Neural progenitor cell (in vitro differentiated cells): ENCODE measurements at regions not wholly inside any gene's neighbourhood (a gene's known extent, or its start where the extent isn't known, plus 50 kb on each side); places are given as distances from the start of the nearest gene placed in this dataset.

Source experiments
- DNase-seq: peaks from one replicate; pipeline ENCODE4 v3.0.0-alpha.2; 2016; ENCODE audit warnings: low spot score
- H2AFZ ChIP-seq: fragments of 200-600 bp; sonication (generic); replicated peaks from 2 replicates; pipeline ENCODE4 v1.6.1; 2016; ENCODE audit warnings: antibody characterized with exemption
- H3F3A ChIP-seq: fragments of 200-600 bp; sonication (generic); 2 replicates; pipeline ENCODE4 v1.6.1; 2016; ENCODE audit warnings: antibody characterized with exemption, low read depth
- H3K27ac ChIP-seq: fragments of 200-600 bp; sonication (generic); 2 replicates; pipeline ENCODE4 v1.5.1; 2016; ENCODE audit warnings: mild to moderate bottlenecking
- H3K27me3 ChIP-seq: fragments of 200-600 bp; sonication (generic); 2 replicates; pipeline ENCODE4 v1.6.1; 2016; ENCODE audit warnings: mild to moderate bottlenecking, moderate library complexity
- H3K36me3 ChIP-seq: fragments of 200-600 bp; sonication (generic); 2 replicates; pipeline ENCODE4 v1.5.1; 2016
- H3K4me1 ChIP-seq: fragments of 200-600 bp; sonication (generic); 2 replicates; pipeline ENCODE4 v1.6.1; 2016; ENCODE audit warnings: mixed run types
- H3K4me2 ChIP-seq: fragments of 200-600 bp; sonication (generic); 2 replicates; pipeline ENCODE4 v1.6.1; 2016
- H3K4me3 ChIP-seq: fragments of 200-600 bp; sonication (generic); 2 replicates; pipeline ENCODE4 v1.5.1; 2016
- H3K79me2 ChIP-seq: fragments of 200-600 bp; sonication (generic); 2 replicates; pipeline ENCODE4 v1.6.1; 2016; ENCODE audit warnings: low read depth
- H3K9ac ChIP-seq: fragments of 200-600 bp; sonication (generic); 2 replicates; pipeline ENCODE4 v1.6.1; 2016
- H3K9me3 ChIP-seq: fragments of 200-600 bp; sonication (generic); 2 replicates; pipeline ENCODE4 v1.5.1; 2016; ENCODE audit warnings: low read depth
- H4K20me1 ChIP-seq: fragments of 200-600 bp; sonication (generic); 2 replicates; pipeline ENCODE4 v1.6.1; 2016; ENCODE audit warnings: low read depth
- H3K27ac Mint-ChIP-seq: 3 replicates; pipeline ENCODE4 v1.8.0; 2021; ENCODE audit warnings: mixed read lengths
- H3K27me3 Mint-ChIP-seq: 2 replicates; pipeline ENCODE4 v1.8.0; 2022; ENCODE audit warnings: low read depth, mild to moderate bottlenecking, inconsistent platforms, moderate library complexity, mixed read lengths; ENCODE audit not compliant: insufficient read depth
- H3K36me3 Mint-ChIP-seq: 3 replicates; pipeline ENCODE4 v1.8.0; 2021; ENCODE audit warnings: mixed read lengths
- H3K4me1 Mint-ChIP-seq: 3 replicates; pipeline ENCODE4 v1.8.0; 2021; ENCODE audit warnings: mixed read lengths
- H3K4me3 Mint-ChIP-seq: 3 replicates; pipeline ENCODE4 v1.8.0; 2021; ENCODE audit warnings: mild to moderate bottlenecking, moderate library complexity, mixed read lengths
- H3K9me3 Mint-ChIP-seq: 3 replicates; pipeline ENCODE4 v1.8.0; 2020; ENCODE audit warnings: mixed read lengths
- EZH2 ChIP-seq: fragments of 200-600 bp; sonication (generic); IDR thresholded peaks from 2 replicates; pipeline ENCODE4 v1.6.1; 2017; ENCODE audit warnings: antibody characterized with exemption, mild to moderate bottlenecking, moderate library complexity
- EZH2phosphoT487 ChIP-seq: fragments of 200-600 bp; sonication (generic); IDR thresholded peaks from 2 replicates; pipeline ENCODE4 v1.6.1; 2017; ENCODE audit warnings: antibody characterized with exemption
- TF ChIP-seq, protein P1 (sequence below): fragments of 200-600 bp; sonication (generic); IDR thresholded peaks from 2 replicates; pipeline ENCODE4 v1.5.1; 2017; ENCODE audit warnings: antibody characterized with exemption, mild to moderate bottlenecking

GRCh38 chr6:170127151-170127550 is 163.7 kb downstream of the DLL1 start:
- no peaks in the 10 kb centered on the region for H3K27me3 ChIP-seq
- Mint-ChIP-seq H3K36me3 (no peaks in the 10 kb centered on the region), H3K9me3 (no peaks in the 10 kb centered on the region), H3K27me3 (peaks cover 6% of the 10 kb centered on the region), H3K4me3 (no peak overlapping the region), H3K27ac (no peak overlapping the region), H3K4me1 (peaks cover 20% of the 10 kb centered on the region)
- H3K4me2 ChIP-seq, result no peak overlapping the region
- no peak overlapping the region for H3K9ac ChIP-seq
- no peaks in the 10 kb centered on the region for H3K4me1 ChIP-seq
- DNase-seq, result no peak
- H3K9me3 ChIP-seq, result no peaks in the 10 kb centered on the region
- no peak overlapping the region for H3K27ac ChIP-seq
- no peak overlapping the region for H3K4me3 ChIP-seq
- no peak overlapping the region for H2AFZ ChIP-seq
- TF ChIP-seq EZH2phosphoT487 (no peak), EZH2 (no peak)
- TF ChIP-seq, protein P1, sequence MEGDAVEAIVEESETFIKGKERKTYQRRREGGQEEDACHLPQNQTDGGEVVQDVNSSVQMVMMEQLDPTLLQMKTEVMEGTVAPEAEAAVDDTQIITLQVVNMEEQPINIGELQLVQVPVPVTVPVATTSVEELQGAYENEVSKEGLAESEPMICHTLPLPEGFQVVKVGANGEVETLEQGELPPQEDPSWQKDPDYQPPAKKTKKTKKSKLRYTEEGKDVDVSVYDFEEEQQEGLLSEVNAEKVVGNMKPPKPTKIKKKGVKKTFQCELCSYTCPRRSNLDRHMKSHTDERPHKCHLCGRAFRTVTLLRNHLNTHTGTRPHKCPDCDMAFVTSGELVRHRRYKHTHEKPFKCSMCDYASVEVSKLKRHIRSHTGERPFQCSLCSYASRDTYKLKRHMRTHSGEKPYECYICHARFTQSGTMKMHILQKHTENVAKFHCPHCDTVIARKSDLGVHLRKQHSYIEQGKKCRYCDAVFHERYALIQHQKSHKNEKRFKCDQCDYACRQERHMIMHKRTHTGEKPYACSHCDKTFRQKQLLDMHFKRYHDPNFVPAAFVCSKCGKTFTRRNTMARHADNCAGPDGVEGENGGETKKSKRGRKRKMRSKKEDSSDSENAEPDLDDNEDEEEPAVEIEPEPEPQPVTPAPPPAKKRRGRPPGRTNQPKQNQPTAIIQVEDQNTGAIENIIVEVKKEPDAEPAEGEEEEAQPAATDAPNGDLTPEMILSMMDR, result no peak
- no peaks in the 10 kb centered on the region for H3F3A ChIP-seq
- H3K36me3 ChIP-seq, result no peaks in the 10 kb centered on the region
- H3K79me2 ChIP-seq, result no peaks in the 10 kb centered on the region
- H4K20me1 ChIP-seq, result no peaks in the 10 kb centered on the region

GRCh38 chr6:170125456-170126300 is 165.2 kb downstream of the DLL1 start:
- DNase-seq, result no peak
- Mint-ChIP-seq H3K4me1 (peaks cover 20% of the 10 kb centered on the region), H3K27me3 (peaks cover 6% of the 10 kb centered on the region), H3K36me3 (no peaks in the 10 kb centered on the region), H3K27ac (peak overlapping the region; percentile 33), H3K9me3 (peaks cover 10% of the 10 kb centered on the region), H3K4me3 (no peak overlapping the region)
- Histone ChIP-seq H3K36me3 (no peaks in the 10 kb centered on the region), H4K20me1 (no peaks in the 10 kb centered on the region), H3K4me2 (no peak overlapping the region), H3K27me3 (no peaks in the 10 kb centered on the region), H3K9me3 (peaks cover 5% of the 10 kb centered on the region), H3K9ac (no peak overlapping the region), H3F3A (no peaks in the 10 kb centered on the region), H3K4me1 (no peaks in the 10 kb centered on the region), H3K27ac (no peak overlapping the region), H3K4me3 (no peak overlapping the region), H3K79me2 (no peaks in the 10 kb centered on the region), H2AFZ (no peak overlapping the region)
- TF ChIP-seq EZH2phosphoT487, result no peak
- TF ChIP-seq EZH2, result no peak
- TF ChIP-seq, protein P1, result no peak

DNA sequence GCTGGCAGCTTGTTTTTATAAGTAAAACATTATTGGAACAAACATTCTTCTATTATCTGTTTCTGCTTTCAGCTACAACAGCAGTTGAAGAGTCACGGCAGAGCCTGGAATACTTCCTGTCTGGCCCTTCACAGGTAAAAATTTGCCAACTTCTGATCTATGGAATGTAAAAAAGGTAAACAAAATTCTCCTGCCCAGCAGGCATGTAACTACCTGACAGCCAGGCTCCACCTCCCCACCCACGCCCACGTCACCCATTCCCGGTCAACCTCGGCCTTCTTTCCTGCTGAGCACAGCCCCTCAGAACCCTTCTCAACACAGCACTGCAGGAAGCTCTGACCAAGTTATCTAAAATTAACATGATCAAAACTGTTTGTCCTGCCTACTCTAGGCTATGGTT is 166.0 kb downstream of the DLL1 start:
- Histone ChIP-seq H2AFZ (no peak overlapping the region), H3F3A (no peaks in the 10 kb centered on the region), H3K9ac (no peak overlapping the region), H3K27me3 (no peaks in the 10 kb centered on the region), H3K4me3 (no peak overlapping the region), H3K36me3 (no peaks in the 10 kb centered on the region), H3K79me2 (no peaks in the 10 kb centered on the region), H4K20me1 (no peaks in the 10 kb centered on the region), H3K9me3 (peaks cover 11% of the 10 kb centered on the region), H3K4me1 (no peaks in the 10 kb centered on the region), H3K4me2 (no peak overlapping the region), H3K27ac (no peak overlapping the region)
- Mint-ChIP-seq H3K27ac (no peak overlapping the region), H3K4me1 (peaks cover 20% of the 10 kb centered on the region), H3K9me3 (peaks cover 18% of the 10 kb centered on the region), H3K4me3 (no peak overlapping the region), H3K36me3 (no peaks in the 10 kb centered on the region), H3K27me3 (peaks cover 6% of the 10 kb centered on the region)
- no peak for DNase-seq
- TF ChIP-seq EZH2 (no peak), EZH2phosphoT487 (no peak)
- TF ChIP-seq, protein P1, result no peak
